Adrenal gland (tissue), 5 donors: ENCODE measurements at regions not wholly inside any gene's neighbourhood (a gene's known extent, or its start where the extent isn't known, plus 50 kb on each side); places are given as distances from the start of the nearest gene placed in this dataset.

Experiments
- CTCF ChIP-seq, 6 experiments: fragments of 450-650 bp in 4 of 6; fragments of 200-600 bp in 2 of 6; sonication (generic) in 1 of 6; IDR thresholded peaks; 1 replicate in 5 of 6; 2 replicates in 1 of 6; pipeline versions ENCODE4 v1.5.1 to v1.8.0; 2016 to 2021; ENCODE audit warnings: antibody characterized with exemption in 6 of 6, mild to moderate bottlenecking in 2 of 6, moderate library complexity in 1 of 6
- POLR2A ChIP-seq, 2 donors: fragments of 450-650 bp; IDR thresholded peaks; one replicate each; pipeline ENCODE4 v1.6.1; 2017; ENCODE audit warnings: antibody characterized with exemption in 2 of 2, mild to moderate bottlenecking in 2 of 2, moderate library complexity in 1 of 2
- donor health status: DM: no; HTN: no; CAD: no.

GRCh38 chr12:90203556-90203955, 494.9 kb upstream of the ATP2B1 start:
- TF ChIP-seq CTCF (IDR thresholded peaks at IDR 0.05) (no peak), POLR2A (IDR thresholded peaks at IDR 0.05) (no peak)
